Neural progenitor cell (in vitro differentiated cells): ENCODE measurements at regions not wholly inside any gene's neighbourhood (a gene's known extent, or its start where the extent isn't known, plus 50 kb on each side); places are given as distances from the start of the nearest gene placed in this dataset.
A peak's percentile ranks its signal among the peaks of the same experiment; 100 is the strongest.

ENCODE experiments used
- DNase-seq: peaks from one replicate; pipeline ENCODE4 v3.0.0-alpha.2; 2016; ENCODE audit warnings: low spot score
- H2AFZ ChIP-seq: fragments of 200-600 bp; sonication (generic); replicated peaks from 2 replicates; pipeline ENCODE4 v1.6.1; 2016; ENCODE audit warnings: antibody characterized with exemption
- H3F3A ChIP-seq: fragments of 200-600 bp; sonication (generic); 2 replicates; pipeline ENCODE4 v1.6.1; 2016; ENCODE audit warnings: antibody characterized with exemption, low read depth
- H3K27ac ChIP-seq: fragments of 200-600 bp; sonication (generic); 2 replicates; pipeline ENCODE4 v1.5.1; 2016; ENCODE audit warnings: mild to moderate bottlenecking
- H3K27me3 ChIP-seq: fragments of 200-600 bp; sonication (generic); 2 replicates; pipeline ENCODE4 v1.6.1; 2016; ENCODE audit warnings: mild to moderate bottlenecking, moderate library complexity
- H3K36me3 ChIP-seq: fragments of 200-600 bp; sonication (generic); 2 replicates; pipeline ENCODE4 v1.5.1; 2016
- H3K4me1 ChIP-seq: fragments of 200-600 bp; sonication (generic); 2 replicates; pipeline ENCODE4 v1.6.1; 2016; ENCODE audit warnings: mixed run types
- H3K4me2 ChIP-seq: fragments of 200-600 bp; sonication (generic); 2 replicates; pipeline ENCODE4 v1.6.1; 2016
- H3K4me3 ChIP-seq: fragments of 200-600 bp; sonication (generic); 2 replicates; pipeline ENCODE4 v1.5.1; 2016
- H3K79me2 ChIP-seq: fragments of 200-600 bp; sonication (generic); 2 replicates; pipeline ENCODE4 v1.6.1; 2016; ENCODE audit warnings: low read depth
- H3K9ac ChIP-seq: fragments of 200-600 bp; sonication (generic); 2 replicates; pipeline ENCODE4 v1.6.1; 2016
- H3K9me3 ChIP-seq: fragments of 200-600 bp; sonication (generic); 2 replicates; pipeline ENCODE4 v1.5.1; 2016; ENCODE audit warnings: low read depth
- H4K20me1 ChIP-seq: fragments of 200-600 bp; sonication (generic); 2 replicates; pipeline ENCODE4 v1.6.1; 2016; ENCODE audit warnings: low read depth
- H3K27ac Mint-ChIP-seq: 3 replicates; pipeline ENCODE4 v1.8.0; 2021; ENCODE audit warnings: mixed read lengths
- H3K27me3 Mint-ChIP-seq: 2 replicates; pipeline ENCODE4 v1.8.0; 2022; ENCODE audit warnings: low read depth, mild to moderate bottlenecking, inconsistent platforms, moderate library complexity, mixed read lengths; ENCODE audit not compliant: insufficient read depth
- H3K36me3 Mint-ChIP-seq: 3 replicates; pipeline ENCODE4 v1.8.0; 2021; ENCODE audit warnings: mixed read lengths
- H3K4me1 Mint-ChIP-seq: 3 replicates; pipeline ENCODE4 v1.8.0; 2021; ENCODE audit warnings: mixed read lengths
- H3K4me3 Mint-ChIP-seq: 3 replicates; pipeline ENCODE4 v1.8.0; 2021; ENCODE audit warnings: mild to moderate bottlenecking, moderate library complexity, mixed read lengths
- H3K9me3 Mint-ChIP-seq: 3 replicates; pipeline ENCODE4 v1.8.0; 2020; ENCODE audit warnings: mixed read lengths
- CTCF ChIP-seq: fragments of 200-600 bp; sonication (generic); IDR thresholded peaks from 2 replicates; pipeline ENCODE4 v1.5.1; 2017; ENCODE audit warnings: antibody characterized with exemption, mild to moderate bottlenecking
- EZH2 ChIP-seq: fragments of 200-600 bp; sonication (generic); IDR thresholded peaks from 2 replicates; pipeline ENCODE4 v1.6.1; 2017; ENCODE audit warnings: antibody characterized with exemption, mild to moderate bottlenecking, moderate library complexity
- EZH2phosphoT487 ChIP-seq: fragments of 200-600 bp; sonication (generic); IDR thresholded peaks from 2 replicates; pipeline ENCODE4 v1.6.1; 2017; ENCODE audit warnings: antibody characterized with exemption

GRCh38 chr22:49462795-49463194, 364.9 kb downstream of the BRD1 start:
- no peak for DNase-seq
- no peaks in the 10 kb centered on the region for H3F3A ChIP-seq
- no peaks in the 10 kb centered on the region for H3K36me3 ChIP-seq
- no peaks in the 10 kb centered on the region for H3K79me2 ChIP-seq
- Mint-ChIP-seq H3K27ac (peak overlapping the region; percentile 72), H3K36me3 (no peaks in the 10 kb centered on the region), H3K4me1 (peaks cover 34% of the 10 kb centered on the region), H3K4me3 (no peak overlapping the region), H3K27me3 (peaks cover 14% of the 10 kb centered on the region), H3K9me3 (no peaks in the 10 kb centered on the region)
- no peak overlapping the region for H3K4me3 ChIP-seq
- H3K27ac ChIP-seq = no peak overlapping the region
- no peak overlapping the region for H3K4me2 ChIP-seq
- peaks cover 23% of the 10 kb centered on the region for H3K4me1 ChIP-seq
- H3K9ac ChIP-seq = no peak overlapping the region
- H3K9me3 ChIP-seq = no peaks in the 10 kb centered on the region
- no peaks in the 10 kb centered on the region for H4K20me1 ChIP-seq
- no peaks in the 10 kb centered on the region for H3K27me3 ChIP-seq
- TF ChIP-seq EZH2 = no peak
- TF ChIP-seq CTCF = no peak
- TF ChIP-seq EZH2phosphoT487 = no peak
- no peak overlapping the region for H2AFZ ChIP-seq

- no peaks in the 10 kb centered on the region for H3K27me3 ChIP-seq
- H3K4me1 ChIP-seq = peaks cover 22% of the 10 kb centered on the region
- Mint-ChIP-seq H3K27me3 (peaks cover 12% of the 10 kb centered on the region), H3K4me1 (peaks cover 29% of the 10 kb centered on the region), H3K4me3 (no peak overlapping the region), H3K36me3 (no peaks in the 10 kb centered on the region), H3K27ac (peak overlapping the region; percentile 72), H3K9me3 (no peaks in the 10 kb centered on the region)
- H3K4me2 ChIP-seq = no peak overlapping the region
- H3K4me3 ChIP-seq = no peak overlapping the region
- no peak overlapping the region for H2AFZ ChIP-seq
- no peaks in the 10 kb centered on the region for H3K79me2 ChIP-seq
- no peaks in the 10 kb centered on the region for H3K9me3 ChIP-seq
- TF ChIP-seq EZH2phosphoT487 (no peak), CTCF (no peak), EZH2 (no peak)
- no peaks in the 10 kb centered on the region for H3F3A ChIP-seq
- no peak overlapping the region for H3K9ac ChIP-seq
- H3K36me3 ChIP-seq = no peaks in the 10 kb centered on the region
- DNase-seq = no peak
- H4K20me1 ChIP-seq = no peaks in the 10 kb centered on the region
- no peak overlapping the region for H3K27ac ChIP-seq
These were observed 365.4 kb downstream of the BRD1 start for GRCh38 chr22:49462291-49462690.

DNA sequence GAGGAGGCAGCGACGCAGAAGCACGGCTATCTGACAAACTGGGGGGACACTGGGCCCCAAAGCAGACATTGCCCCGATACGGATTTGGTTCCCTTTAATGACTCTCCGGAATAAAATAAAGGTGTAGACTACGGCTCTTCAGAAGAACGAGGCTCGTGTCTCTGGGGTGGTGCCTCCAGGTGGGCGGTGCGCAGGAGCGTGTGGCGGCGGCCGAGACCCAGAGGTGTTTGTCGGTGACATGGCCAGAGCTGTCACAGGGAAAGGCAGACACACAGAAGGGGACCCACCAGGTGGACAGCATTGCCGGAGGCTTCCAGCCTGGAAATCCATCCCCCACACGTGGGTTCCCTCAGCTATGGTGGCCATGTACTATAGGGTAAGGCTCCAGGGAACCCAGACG, 366.0 kb downstream of the BRD1 start:
- H3K4me3 ChIP-seq = no peak overlapping the region
- TF ChIP-seq CTCF (no peak), EZH2 (no peak), EZH2phosphoT487 (no peak)
- no peak for DNase-seq
- no peaks in the 10 kb centered on the region for H3K79me2 ChIP-seq
- no peaks in the 10 kb centered on the region for H4K20me1 ChIP-seq
- H3K27me3 ChIP-seq = no peaks in the 10 kb centered on the region
- H3F3A ChIP-seq = no peaks in the 10 kb centered on the region
- H3K4me2 ChIP-seq = no peak overlapping the region
- peaks cover 16% of the 10 kb centered on the region for H3K4me1 ChIP-seq
- H3K36me3 ChIP-seq = no peaks in the 10 kb centered on the region
- H3K9me3 ChIP-seq = no peaks in the 10 kb centered on the region
- no peak overlapping the region for H3K9ac ChIP-seq
- no peak overlapping the region for H2AFZ ChIP-seq
- Mint-ChIP-seq H3K4me1 (peaks cover 28% of the 10 kb centered on the region), H3K27ac (no peak overlapping the region), H3K27me3 (peaks cover 12% of the 10 kb centered on the region), H3K36me3 (no peaks in the 10 kb centered on the region), H3K9me3 (no peaks in the 10 kb centered on the region), H3K4me3 (no peak overlapping the region)
- no peak overlapping the region for H3K27ac ChIP-seq
